OCI-LY1 (cell line): ENCODE measurements at regions not wholly inside any gene's neighbourhood (a gene's known extent, or its start where the extent isn't known, plus 50 kb on each side); places are given as distances from the start of the nearest gene placed in this dataset.
"Not testable (repeated sequence)": the region's sequence is repeated elsewhere in the genome, so short reads cannot be mapped to it uniquely, and the experiment has no call there.

ENCODE experiments used
- H2AFZ ChIP-seq: fragments of 200-600 bp; sonication (generic), shearing (Covaris generic); 2 replicates; pipeline ENCODE4 v1.6.0; 2014; ENCODE audit warnings: antibody characterized with exemption, mild to moderate bottlenecking, low read length
- H3F3A ChIP-seq: fragments of 200-600 bp; sonication (generic), shearing (Covaris generic); 2 replicates; pipeline ENCODE4 v1.6.0; 2014; ENCODE audit warnings: mild to moderate bottlenecking, antibody characterized with exemption, low read length, moderate library complexity; ENCODE audit not compliant: insufficient read depth
- H3K27ac ChIP-seq: fragments of 200-600 bp; sonication (generic); 2 replicates; pipeline ENCODE4 v1.5.1; 2014; ENCODE audit warnings: low read length, mixed run types, mild to moderate bottlenecking, low read depth; ENCODE audit not compliant: poor library complexity, severe bottlenecking
- H3K27me3 ChIP-seq: fragments of 200-600 bp; sonication (generic); 2 replicates; pipeline ENCODE4 v1.6.0; 2014; ENCODE audit warnings: antibody characterized with exemption, mild to moderate bottlenecking, low read length, moderate library complexity; ENCODE audit not compliant: insufficient read depth
- H3K36me3 ChIP-seq: fragments of 200-600 bp; sonication (generic); 2 replicates; pipeline ENCODE4 v1.6.1; 2014; ENCODE audit warnings: mild to moderate bottlenecking, antibody characterized with exemption, low read length, moderate library complexity, mixed read lengths; ENCODE audit not compliant: insufficient read depth
- H3K4me1 ChIP-seq: fragments of 200-600 bp; sonication (generic); 2 replicates; pipeline ENCODE4 v1.5.1; 2014; ENCODE audit warnings: mild to moderate bottlenecking, low read length, moderate library complexity; ENCODE audit not compliant: insufficient read depth, severe bottlenecking
- H3K4me2 ChIP-seq: fragments of 200-600 bp; sonication (generic), shearing (Covaris generic); 2 replicates; pipeline ENCODE4 v1.6.1; 2014; ENCODE audit warnings: low read length
- H3K4me3 ChIP-seq: fragments of 200-600 bp; sonication (generic); 2 replicates; pipeline ENCODE4 v1.5.1; 2014; ENCODE audit warnings: low read length, low read depth, mild to moderate bottlenecking, mixed read lengths; ENCODE audit not compliant: poor library complexity, severe bottlenecking
- H3K79me2 ChIP-seq: fragments of 200-600 bp; shearing (Covaris generic); 2 replicates; pipeline ENCODE4 v1.6.1; 2016; ENCODE audit warnings: mixed run types, low read length, mixed read lengths; ENCODE audit not compliant: insufficient read depth
- H3K9ac ChIP-seq: fragments of 200-600 bp; sonication (generic), shearing (Covaris generic); 2 replicates; pipeline ENCODE4 v1.6.1; 2014; ENCODE audit warnings: mild to moderate bottlenecking, low read length, mixed read lengths
- H3K9me2 ChIP-seq: fragments of 200-600 bp; sonication (generic), shearing (Covaris generic); 2 replicates; pipeline ENCODE4 v1.6.1; 2014; ENCODE audit warnings: low read depth, mild to moderate bottlenecking, low read length, mixed read lengths
- H3K9me3 ChIP-seq: fragments of 200-600 bp; shearing (Covaris generic); 2 replicates; pipeline ENCODE4 v1.6.1; 2014; ENCODE audit warnings: low read length, mixed read lengths
- H4K20me1 ChIP-seq: fragments of 200-600 bp; sonication (generic), shearing (Covaris generic); 2 replicates; pipeline ENCODE4 v1.6.0; 2016; ENCODE audit warnings: mild to moderate bottlenecking, low read length; ENCODE audit not compliant: insufficient read depth
- EZH2 ChIP-seq: fragments of 200-600 bp; sonication (generic), shearing (Covaris generic); IDR thresholded peaks from 2 replicates; pipeline ENCODE4 v1.8.0; 2017; ENCODE audit warnings: borderline replicate concordance, mixed run types, mild to moderate bottlenecking, antibody characterized with exemption, low read length, moderate library complexity, mixed read lengths
- TF ChIP-seq, protein P1 (sequence below): fragments of 200-600 bp; sonication (generic), shearing (Covaris generic); IDR thresholded peaks from 2 replicates; pipeline ENCODE4 v1.5.1; 2017; ENCODE audit warnings: mild to moderate bottlenecking, antibody characterized with exemption, low read length, moderate library complexity, mixed read lengths

- Histone ChIP-seq H2AFZ (no peak overlapping the region), H3K4me3 (no peak overlapping the region), H3K4me2 (no peak overlapping the region), H3K36me3 (no peaks in the 10 kb centered on the region), H3K4me1 (no peaks in the 10 kb centered on the region), H4K20me1 (no peaks in the 10 kb centered on the region), H3K27ac (no peak overlapping the region), H3K27me3 (no peaks in the 10 kb centered on the region), H3F3A (no peaks in the 10 kb centered on the region), H3K9me3 (no peaks in the 10 kb centered on the region), H3K9ac (no peak overlapping the region), H3K9me2 (no peaks in the 10 kb centered on the region), H3K79me2 (no peaks in the 10 kb centered on the region)
- TF ChIP-seq, protein P1, sequence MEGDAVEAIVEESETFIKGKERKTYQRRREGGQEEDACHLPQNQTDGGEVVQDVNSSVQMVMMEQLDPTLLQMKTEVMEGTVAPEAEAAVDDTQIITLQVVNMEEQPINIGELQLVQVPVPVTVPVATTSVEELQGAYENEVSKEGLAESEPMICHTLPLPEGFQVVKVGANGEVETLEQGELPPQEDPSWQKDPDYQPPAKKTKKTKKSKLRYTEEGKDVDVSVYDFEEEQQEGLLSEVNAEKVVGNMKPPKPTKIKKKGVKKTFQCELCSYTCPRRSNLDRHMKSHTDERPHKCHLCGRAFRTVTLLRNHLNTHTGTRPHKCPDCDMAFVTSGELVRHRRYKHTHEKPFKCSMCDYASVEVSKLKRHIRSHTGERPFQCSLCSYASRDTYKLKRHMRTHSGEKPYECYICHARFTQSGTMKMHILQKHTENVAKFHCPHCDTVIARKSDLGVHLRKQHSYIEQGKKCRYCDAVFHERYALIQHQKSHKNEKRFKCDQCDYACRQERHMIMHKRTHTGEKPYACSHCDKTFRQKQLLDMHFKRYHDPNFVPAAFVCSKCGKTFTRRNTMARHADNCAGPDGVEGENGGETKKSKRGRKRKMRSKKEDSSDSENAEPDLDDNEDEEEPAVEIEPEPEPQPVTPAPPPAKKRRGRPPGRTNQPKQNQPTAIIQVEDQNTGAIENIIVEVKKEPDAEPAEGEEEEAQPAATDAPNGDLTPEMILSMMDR: no peak
- TF ChIP-seq EZH2: no peak
These were observed 67.3 kb upstream of the ADTRP start for GRCh38 chr6:11845664-11846577.

GRCh38 chr6:11842795-11843194 is 64.2 kb upstream of the ADTRP start:
- H3K9me3 ChIP-seq: not testable (repeated sequence)

GRCh38 chr6:11835065-11835464 is 56.5 kb upstream of the ADTRP start:
- no peak overlapping the region for H3K4me3 ChIP-seq
- no peaks in the 10 kb centered on the region for H3K4me1 ChIP-seq
- no peaks in the 10 kb centered on the region for H4K20me1 ChIP-seq
- H3K9me2 ChIP-seq: no peaks in the 10 kb centered on the region
- H3F3A ChIP-seq: no peaks in the 10 kb centered on the region
- no peak for TF ChIP-seq EZH2
- TF ChIP-seq, protein P1: no peak
- H3K9ac ChIP-seq: no peak overlapping the region
- no peaks in the 10 kb centered on the region for H3K36me3 ChIP-seq
- H3K27ac ChIP-seq: no peak overlapping the region
- no peaks in the 10 kb centered on the region for H3K27me3 ChIP-seq
- no peak overlapping the region for H3K4me2 ChIP-seq
- H3K9me3 ChIP-seq: no peaks in the 10 kb centered on the region
- no peak overlapping the region for H2AFZ ChIP-seq
- H3K79me2 ChIP-seq: no peaks in the 10 kb centered on the region

More at GRCh38 chr6:11842795-11843194, 64.2 kb upstream of the ADTRP start:
- not testable (repeated sequence) for H4K20me1 ChIP-seq, H3K4me1 ChIP-seq, H3K79me2 ChIP-seq, H3K4me3 ChIP-seq, H3K4me2 ChIP-seq, H3K9me2 ChIP-seq, H2AFZ ChIP-seq, H3K9ac ChIP-seq, H3K27ac ChIP-seq, H3K36me3 ChIP-seq, H3F3A ChIP-seq, H3K27me3 ChIP-seq
